SK-N-SH (cell line): ENCODE measurements at regions not wholly inside any gene's neighbourhood (a gene's known extent, or its start where the extent isn't known, plus 50 kb on each side); places are given as distances from the start of the nearest gene placed in this dataset.

Experiments
- CTCF ChIA-PET: fragments of 300-600, 350-600 bp; formaldehyde crosslinking; extraction: SDS; loops from one replicate; lab custom pipeline; 2021; lab: Yijun Ruan, JAX
- POLR2A ChIA-PET: fragments of 350-600 bp; sonication (Branson Sonifier 250); formaldehyde crosslinking; extraction: SDS; loops from one replicate; lab custom pipeline; 2020; ENCODE audit warnings: antibody characterized with exemption, inconsistent platforms; lab: Yijun Ruan, JAX
- DNase-seq: peaks from one replicate; pipeline ENCODE4 v3.0.0; 2012
- H2AFZ ChIP-seq: fragments of 200-600 bp; sonication (generic); 2 replicates; pipeline ENCODE4 v1.8.1; 2016; ENCODE audit warnings: antibody characterized with exemption, mild to moderate bottlenecking, low read depth
- H3F3A ChIP-seq: fragments of 200-600 bp; sonication (generic); replicated peaks from 2 replicates; pipeline ENCODE3; 2016; ENCODE audit warnings: antibody characterized with exemption, mild to moderate bottlenecking; ENCODE audit not compliant: insufficient read depth
- H3K27ac ChIP-seq, 2 experiments: fragments of 200-500 bp in 1 of 2; fragments of 200-600 bp in 1 of 2; sonication (Bioruptor generic) in 1 of 2; sonication (generic), shearing (Covaris generic) in 1 of 2; 2 replicates each; pipeline versions ENCODE4 v1.5.1 to v1.6.1; 2014 to 2016; ENCODE audit warnings: low read depth in 2 of 2, inconsistent platforms in 1 of 2, low read length in 1 of 2, mild to moderate bottlenecking in 1 of 2, mixed read lengths in 1 of 2
- H3K27me3 ChIP-seq: fragments of 200-600 bp; sonication (generic), shearing (Covaris generic); 2 replicates; pipeline ENCODE4 v1.6.1; 2016; ENCODE audit warnings: mixed run types; ENCODE audit not compliant: insufficient read depth
- H3K36me3 ChIP-seq, 2 experiments: fragments of 200-500 bp in 1 of 2; fragments of 200-600 bp in 1 of 2; sonication (Bioruptor generic) in 1 of 2; sonication (generic) in 1 of 2; replicated peaks in 1 of 2; 2 replicates each; pipeline versions ENCODE3 to v1.5.1; 2014 to 2016; ENCODE audit warnings: low read length in 1 of 2, mild to moderate bottlenecking in 1 of 2; ENCODE audit not compliant: insufficient read depth in 2 of 2, control insufficient read depth in 1 of 2
- H3K4me1 ChIP-seq, 2 experiments: fragments of 200-500 bp in 1 of 2; fragments of 200-600 bp in 1 of 2; sonication (Bioruptor generic) in 1 of 2; sonication (generic), shearing (Covaris generic) in 1 of 2; 2 replicates each; pipeline versions ENCODE4 v1.5.1 to v1.6.1; 2014 to 2016; ENCODE audit warnings: low read depth in 1 of 2, low read length in 1 of 2, mixed run types in 1 of 2; ENCODE audit not compliant: insufficient read depth in 2 of 2, control insufficient read depth in 1 of 2
- H3K4me2 ChIP-seq: fragments of 200-600 bp; sonication (generic), shearing (Covaris generic); 2 replicates; pipeline ENCODE4 v1.6.1; 2017; ENCODE audit warnings: mixed run types
- H3K4me3 ChIP-seq, 2 experiments: fragments of 200-500 bp in 1 of 2; fragments of 200-600 bp in 1 of 2; sonication (Bioruptor generic) in 1 of 2; sonication (generic), shearing (Covaris generic) in 1 of 2; 2 replicates each; pipeline versions ENCODE4 v1.5.1 to v1.8.1; 2014 to 2016; ENCODE audit warnings: low read depth in 2 of 2, inconsistent platforms in 1 of 2, low read length in 1 of 2, mild to moderate bottlenecking in 1 of 2, mixed read lengths in 1 of 2, moderate library complexity in 1 of 2
- H3K79me2 ChIP-seq: fragments of 200-600 bp; sonication (generic); 2 replicates; pipeline ENCODE4 v1.8.1; 2017; ENCODE audit warnings: mild to moderate bottlenecking; ENCODE audit not compliant: insufficient read depth
- H3K9ac ChIP-seq: fragments of 200-600 bp; sonication (generic); 2 replicates; pipeline ENCODE4 v1.6.1; 2017; ENCODE audit warnings: mixed run types
- H3K9me2 ChIP-seq: fragments of 200-600 bp; sonication (generic); 2 replicates; pipeline ENCODE4 v1.6.1; 2017; ENCODE audit warnings: mixed run types
- H3K9me3 ChIP-seq: fragments of 200-600 bp; sonication (generic); 2 replicates; pipeline ENCODE4 v1.6.1; 2017; ENCODE audit warnings: mixed run types, mild to moderate bottlenecking, moderate library complexity
- H4K20me1 ChIP-seq: fragments of 200-600 bp; sonication (generic); 2 replicates; pipeline ENCODE4 v1.6.1; 2017; ENCODE audit warnings: mild to moderate bottlenecking, mixed run types; ENCODE audit not compliant: insufficient read depth
- CHD2 ChIP-seq: fragments of 150-350 bp; IDR thresholded peaks from 2 replicates; pipeline ENCODE4 v1.6.1; 2018; ENCODE audit warnings: low read length; ENCODE audit not compliant: partially characterized antibody
- EP300 ChIP-seq, 2 experiments: IDR thresholded peaks; 2 replicates each; pipeline versions ENCODE4 v1.4.0 to v1.6.1; 2012; ENCODE audit warnings: borderline replicate concordance in 1 of 2, low read depth in 1 of 2, low read length in 1 of 2
- EZH2phosphoT487 ChIP-seq: fragments of 200-600 bp; sonication (generic); IDR thresholded peaks from 2 replicates; pipeline ENCODE4 v1.6.1; 2017; ENCODE audit warnings: low read depth, mixed run types, mild to moderate bottlenecking, antibody characterized with exemption, moderate library complexity, borderline replicate concordance
- FOSL2 ChIP-seq: IDR thresholded peaks from 2 replicates; pipeline ENCODE4 v1.4.0; 2012; ENCODE audit warnings: low read depth, mild to moderate bottlenecking, moderate library complexity, borderline replicate concordance
- FOXJ3 ChIP-seq: sonication (generic); formaldehyde crosslinking; IDR thresholded peaks from 2 replicates; pipeline ENCODE4 v1.5.1; 2020; ENCODE audit warnings: mild to moderate bottlenecking, missing genetic modification reagents
- FOXM1 ChIP-seq: IDR thresholded peaks from 2 replicates; pipeline ENCODE4 v1.4.0; 2012; ENCODE audit warnings: low read depth, mild to moderate bottlenecking
- GATA2 ChIP-seq: sonication (generic); formaldehyde crosslinking; IDR thresholded peaks from 2 replicates; pipeline ENCODE4 v1.5.0; 2020; ENCODE audit warnings: mild to moderate bottlenecking, missing genetic modification reagents
- IRF3 ChIP-seq: fragments of 150-350 bp; IDR thresholded peaks from 2 replicates; pipeline ENCODE4 v1.6.1; 2016; ENCODE audit warnings: mild to moderate bottlenecking, low read depth, low read length
- MEF2A ChIP-seq: IDR thresholded peaks from 2 replicates; pipeline ENCODE4 v1.4.0; 2012; ENCODE audit warnings: low read depth, borderline replicate concordance
- NRF1 ChIP-seq: IDR thresholded peaks from 2 replicates; pipeline ENCODE4 v1.6.1; 2012; ENCODE audit warnings: low read depth, mild to moderate bottlenecking, low read length
- PBX3 ChIP-seq: IDR thresholded peaks from 2 replicates; pipeline ENCODE4; 2012
- POLR2AphosphoS5 ChIP-seq: IDR thresholded peaks from 2 replicates; pipeline ENCODE4 v1.6.1; 2012; ENCODE audit warnings: low read depth, low read length
- RXRA ChIP-seq: IDR thresholded peaks from 2 replicates; pipeline ENCODE4 v1.4.0; 2012; ENCODE audit warnings: low read depth, mild to moderate bottlenecking, borderline replicate concordance
- YY1 ChIP-seq: IDR thresholded peaks from 2 replicates; pipeline ENCODE4 v1.4.0; 2012; ENCODE audit warnings: low read depth, mild to moderate bottlenecking
- WGBS: methylation state at CpG from one replicate; pipeline ENCODE4 v1.1.6; 2017; ENCODE audit warnings: low lambda C conversion rate; 5-methylcytosine and 5-hydroxymethylcytosine counted together
- TF ChIP-seq, protein P1 (sequence below): fragments of 150-350 bp; IDR thresholded peaks from 2 replicates; pipeline ENCODE4 v1.6.1; 2017; ENCODE audit warnings: antibody characterized with exemption, low read length, low read depth, borderline replicate concordance
- TF ChIP-seq, protein P2 (sequence below): IDR thresholded peaks from 2 replicates; pipeline ENCODE4 v1.4.0; 2012; ENCODE audit warnings: low read depth
- TF ChIP-seq, protein P3 (sequence below): IDR thresholded peaks from 2 replicates; pipeline ENCODE4 v1.4.0; 2012; ENCODE audit warnings: low read depth, borderline replicate concordance

DNA sequence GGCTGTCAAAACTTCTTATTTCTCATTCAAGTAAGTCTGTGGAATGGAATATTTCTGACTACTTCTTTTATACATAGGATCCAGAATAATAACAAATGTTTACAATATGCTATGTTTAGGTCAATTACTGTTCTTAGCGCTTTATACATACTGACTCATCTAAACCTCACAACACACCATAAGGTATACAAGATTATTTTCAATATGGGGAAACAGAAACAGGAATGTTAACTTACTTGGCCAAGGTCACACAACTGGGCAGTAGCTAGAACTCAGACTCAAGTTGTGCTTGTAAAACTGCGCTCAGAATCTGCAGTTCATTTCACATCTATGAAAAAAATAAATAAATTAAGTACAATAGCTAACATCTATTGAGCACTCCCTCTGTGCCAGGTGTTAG, 168.0 kb downstream of the GNAI1 start:
- no peaks in the 10 kb centered on the region for H3F3A ChIP-seq
- WGBS, result 96% methylated on average over 2 of the region's 2 CpGs
- H3K9ac ChIP-seq, result no peak overlapping the region
- no peak for DNase-seq
- H4K20me1 ChIP-seq, result no peaks in the 10 kb centered on the region
- H3K4me1 ChIP-seq, result peaks cover 0 to 2% of the 10 kb centered on the region in 2 experiments; a peak in 1 of 4 replicates
- H3K4me3 ChIP-seq, result no peak overlapping the region
- H3K9me3 ChIP-seq, result no peaks in the 10 kb centered on the region
- POLR2A ChIA-PET, result no interaction called here
- no peak overlapping the region for H3K27ac ChIP-seq
- TF ChIP-seq GATA2 (CRISPR knock-in tag), result no peak
- TF ChIP-seq, protein P1, sequence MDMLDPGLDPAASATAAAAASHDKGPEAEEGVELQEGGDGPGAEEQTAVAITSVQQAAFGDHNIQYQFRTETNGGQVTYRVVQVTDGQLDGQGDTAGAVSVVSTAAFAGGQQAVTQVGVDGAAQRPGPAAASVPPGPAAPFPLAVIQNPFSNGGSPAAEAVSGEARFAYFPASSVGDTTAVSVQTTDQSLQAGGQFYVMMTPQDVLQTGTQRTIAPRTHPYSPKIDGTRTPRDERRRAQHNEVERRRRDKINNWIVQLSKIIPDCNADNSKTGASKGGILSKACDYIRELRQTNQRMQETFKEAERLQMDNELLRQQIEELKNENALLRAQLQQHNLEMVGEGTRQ, result no peak
- no peak for TF ChIP-seq FOXM1
- TF ChIP-seq, protein P2, sequence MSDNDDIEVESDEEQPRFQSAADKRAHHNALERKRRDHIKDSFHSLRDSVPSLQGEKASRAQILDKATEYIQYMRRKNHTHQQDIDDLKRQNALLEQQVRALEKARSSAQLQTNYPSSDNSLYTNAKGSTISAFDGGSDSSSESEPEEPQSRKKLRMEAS, result no peak
- no peak for TF ChIP-seq EZH2phosphoT487
- TF ChIP-seq NRF1, result no peak
- TF ChIP-seq CHD2, result no peak
- TF ChIP-seq IRF3, result no peak
- TF ChIP-seq, protein P3, sequence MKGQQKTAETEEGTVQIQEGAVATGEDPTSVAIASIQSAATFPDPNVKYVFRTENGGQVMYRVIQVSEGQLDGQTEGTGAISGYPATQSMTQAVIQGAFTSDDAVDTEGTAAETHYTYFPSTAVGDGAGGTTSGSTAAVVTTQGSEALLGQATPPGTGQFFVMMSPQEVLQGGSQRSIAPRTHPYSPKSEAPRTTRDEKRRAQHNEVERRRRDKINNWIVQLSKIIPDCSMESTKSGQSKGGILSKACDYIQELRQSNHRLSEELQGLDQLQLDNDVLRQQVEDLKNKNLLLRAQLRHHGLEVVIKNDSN, result no peak
- no peak for TF ChIP-seq FOSL2
- no peak for TF ChIP-seq YY1
- no peak for TF ChIP-seq FOXJ3 (CRISPR knock-in tag)
- TF ChIP-seq MEF2A, result no peak
- TF ChIP-seq PBX3, result no peak
- TF ChIP-seq EP300 (IDR thresholded peaks at IDR 0.05; ENCODE audit: borderline replicate concordance in 1 of 2, low read depth in 1 of 2, low read length in 1 of 2), result no peak
- no peak for TF ChIP-seq POLR2AphosphoS5
- TF ChIP-seq RXRA, result no peak
- H3K36me3 ChIP-seq, result no peaks in the 10 kb centered on the region
- H3K4me2 ChIP-seq, result no peak overlapping the region
- no peak overlapping the region for H2AFZ ChIP-seq
- H3K79me2 ChIP-seq, result no peaks in the 10 kb centered on the region
- no peaks in the 10 kb centered on the region for H3K9me2 ChIP-seq
- CTCF ChIA-PET, result no interaction called here
- no peaks in the 10 kb centered on the region for H3K27me3 ChIP-seq
